Neuronal stem cell (in vitro differentiated cells): ENCODE measurements at regions not wholly inside any gene's neighbourhood (a gene's known extent, or its start where the extent isn't known, plus 50 kb on each side); places are given as distances from the start of the nearest gene placed in this dataset.

Source experiments
- DNase-seq: peaks from one replicate; pipeline ENCODE4 v3.0.0-alpha.2; 2013; ENCODE audit warnings: low spot score
- H2AFZ ChIP-seq: one replicate; pipeline ENCODE4 v1.6.1; 2013; ENCODE audit warnings: mild to moderate bottlenecking, low read length, inconsistent platforms
- H2AK5ac ChIP-seq: 2 replicates; pipeline ENCODE4 v1.6.1; 2013; ENCODE audit warnings: low read depth, mild to moderate bottlenecking, inconsistent platforms, low read length, moderate library complexity, mixed read lengths
- H2BK120ac ChIP-seq: 2 replicates; pipeline ENCODE4 v1.6.1; 2013; ENCODE audit warnings: low read depth, mild to moderate bottlenecking, inconsistent platforms, low read length, moderate library complexity, mixed read lengths
- H2BK12ac ChIP-seq: one replicate; pipeline ENCODE4 v1.6.1; 2013; ENCODE audit warnings: low read length, inconsistent platforms
- H2BK15ac ChIP-seq: 2 replicates; pipeline ENCODE4 v1.6.1; 2013; ENCODE audit warnings: mild to moderate bottlenecking, low read length, inconsistent platforms, mixed read lengths
- H2BK5ac ChIP-seq: one replicate; pipeline ENCODE4 v1.6.1; 2013; ENCODE audit warnings: inconsistent platforms, mild to moderate bottlenecking, low read length, moderate library complexity
- H3K14ac ChIP-seq: one replicate; pipeline ENCODE4 v1.6.1; 2013; ENCODE audit warnings: low read length, inconsistent platforms
- H3K18ac ChIP-seq: 2 replicates; pipeline ENCODE4 v1.6.1; 2013; ENCODE audit warnings: low read length, inconsistent platforms
- H3K23ac ChIP-seq: 2 replicates; pipeline ENCODE4 v1.6.1; 2013; ENCODE audit warnings: low read depth, mild to moderate bottlenecking, mixed read lengths, low read length, inconsistent platforms; ENCODE audit not compliant: poor library complexity
- H3K27ac ChIP-seq: replicated peaks from 3 replicates; pipeline ENCODE4 v1.5.1; 2013; ENCODE audit warnings: low read length, inconsistent platforms
- H3K27me3 ChIP-seq, 3 experiments: 2 replicates each; pipeline ENCODE4 v1.6.1; 2013; ENCODE audit warnings: low read length in 3 of 3, mild to moderate bottlenecking in 2 of 3, inconsistent platforms in 1 of 3, low read depth in 1 of 3, mixed read lengths in 1 of 3, moderate library complexity in 1 of 3; ENCODE audit not compliant: control insufficient read depth in 3 of 3, insufficient read depth in 3 of 3
- H3K36me3 ChIP-seq, 2 donors: replicated peaks in 1 of 2; 2 replicates each; pipeline ENCODE4 v1.6.1; 2013; ENCODE audit warnings: low read length in 2 of 2; ENCODE audit not compliant: control insufficient read depth in 2 of 2, insufficient read depth in 2 of 2
- H3K4ac ChIP-seq: 2 replicates; pipeline ENCODE4 v1.6.1; 2013; ENCODE audit warnings: inconsistent platforms, mild to moderate bottlenecking, low read length, moderate library complexity
- H3K4me1 ChIP-seq, 2 donors: 1 replicate in 1 of 2; 2 replicates in 1 of 2; pipeline ENCODE4 v1.6.1; 2013; ENCODE audit warnings: low read length in 2 of 2, low read depth in 1 of 2; ENCODE audit not compliant: control insufficient read depth in 2 of 2, insufficient read depth in 1 of 2
- H3K4me2 ChIP-seq: one replicate; pipeline ENCODE4 v1.6.1; 2013; ENCODE audit warnings: mild to moderate bottlenecking, low read length, inconsistent platforms; ENCODE audit not compliant: insufficient read depth, poor library complexity, severe bottlenecking
- H3K4me3 ChIP-seq, 2 donors: 2 replicates each; pipeline ENCODE4 v1.5.1; 2013; ENCODE audit warnings: low read length in 2 of 2, mild to moderate bottlenecking in 2 of 2, inconsistent platforms in 1 of 2, moderate library complexity in 1 of 2
- H3K79me1 ChIP-seq: one replicate; pipeline ENCODE4 v1.6.1; 2013; ENCODE audit warnings: low read depth, mild to moderate bottlenecking, inconsistent platforms, low read length, moderate library complexity
- H3K9ac ChIP-seq: one replicate; pipeline ENCODE4 v1.6.1; 2013; ENCODE audit warnings: mild to moderate bottlenecking, low read depth, low read length, inconsistent platforms; ENCODE audit not compliant: poor library complexity
- H3K9me3 ChIP-seq, 2 donors: replicated peaks in 1 of 2; 2 replicates each; pipeline versions ENCODE3 to v1.6.1; 2013; ENCODE audit warnings: low read length in 2 of 2, mild to moderate bottlenecking in 2 of 2, inconsistent platforms in 1 of 2, low read depth in 1 of 2, mixed read lengths in 1 of 2, moderate library complexity in 1 of 2; ENCODE audit not compliant: control insufficient read depth in 2 of 2, insufficient read depth in 1 of 2
- H4K8ac ChIP-seq: one replicate; pipeline ENCODE4 v1.6.1; 2013; ENCODE audit warnings: low read depth, mild to moderate bottlenecking, inconsistent platforms, low read length, moderate library complexity
- H4K91ac ChIP-seq: one replicate; pipeline ENCODE4 v1.6.1; 2013; ENCODE audit warnings: low read length, low read depth, mild to moderate bottlenecking, inconsistent platforms; ENCODE audit not compliant: poor library complexity
- whole genome bisulfite sequencing, 2 donors: extraction: QIAGEN DNeasy Blood & Tissue Kit; methylation state at CpG; one replicate each; pipeline ENCODE4 v1.1.7; 2013; ENCODE audit warnings: missing lambda C conversion rate in 2 of 2, mixed read lengths in 1 of 2; ENCODE audit not compliant: insufficient read length in 2 of 2, insufficient replicate concordance in 1 of 2; ENCODE audit errors: extremely low coverage in 2 of 2; 5-methylcytosine and 5-hydroxymethylcytosine counted together

GRCh38 chr16:6524501-6524900 is 808.1 kb upstream of the RBFOX1 start:
- Histone ChIP-seq H3K23ac (no peak overlapping the region), H4K8ac (no peak overlapping the region), H3K14ac (no peak overlapping the region), H3K4me1 (no peaks in the 10 kb centered on the region), H3K79me1 (no peaks in the 10 kb centered on the region), H3K4me3 (no peak overlapping the region), H2AK5ac (no peak overlapping the region), H2BK15ac (no peak overlapping the region), H3K4ac (no peak overlapping the region), H3K9me3 (no peaks in the 10 kb centered on the region), H2AFZ (no peak overlapping the region), H3K4me2 (no peak overlapping the region), H3K18ac (no peak overlapping the region), H3K27me3 (no peaks in the 10 kb centered on the region), H3K36me3 (no peaks in the 10 kb centered on the region), H2BK120ac (no peak overlapping the region), H2BK5ac (no peak overlapping the region), H2BK12ac (no peak overlapping the region), H3K9ac (no peak overlapping the region), H3K27ac (no peak overlapping the region), H4K91ac (no peak overlapping the region)
- DNase-seq = no peak
- no CpG with 5 or more reads among the region's 1 CpG for WGBS, 2 donors

- Histone ChIP-seq H4K8ac (no peak overlapping the region), H3K79me1 (no peaks in the 10 kb centered on the region), H2BK12ac (no peak overlapping the region), H3K27ac (no peak overlapping the region), H2BK15ac (no peak overlapping the region), H2BK120ac (no peak overlapping the region), H2AFZ (no peak overlapping the region), H3K9ac (no peak overlapping the region), H2AK5ac (no peak overlapping the region), H3K9me3 (peaks cover 0 to 2% of the 10 kb centered on the region in 2 donors), H3K14ac (no peak overlapping the region), H3K4me2 (no peak overlapping the region), H4K91ac (no peak overlapping the region), H3K4me1 (no peaks in the 10 kb centered on the region), H3K27me3 (no peaks in the 10 kb centered on the region), H3K4ac (no peak overlapping the region), H3K18ac (no peak overlapping the region), H2BK5ac (no peak overlapping the region), H3K36me3 (no peaks in the 10 kb centered on the region), H3K4me3 (no peak overlapping the region), H3K23ac (no peak overlapping the region)
- no CpG with 5 or more reads among the region's 9 CpGs for WGBS, 2 donors
- DNase-seq = no peak
Measured at GRCh38 chr16:6517020-6517720, 815.5 kb upstream of the RBFOX1 start.

GRCh38 chr16:6512512-6512911 is 820.1 kb upstream of the RBFOX1 start:
- Histone ChIP-seq H2AFZ (no peak overlapping the region), H2BK5ac (no peak overlapping the region), H3K14ac (no peak overlapping the region), H3K23ac (no peak overlapping the region), H2BK12ac (no peak overlapping the region), H3K9me3 (peaks cover 0 to 2% of the 10 kb centered on the region in 2 donors), H3K4ac (no peak overlapping the region), H3K4me1 (no peaks in the 10 kb centered on the region), H3K9ac (no peak overlapping the region), H3K4me2 (no peak overlapping the region), H3K4me3 (no peak overlapping the region), H3K18ac (no peak overlapping the region), H2AK5ac (no peak overlapping the region), H4K8ac (no peak overlapping the region), H3K79me1 (no peaks in the 10 kb centered on the region), H4K91ac (no peak overlapping the region), H3K27ac (no peak overlapping the region), H3K27me3 (no peaks in the 10 kb centered on the region), H2BK120ac (no peak overlapping the region), H2BK15ac (no peak overlapping the region), H3K36me3 (no peaks in the 10 kb centered on the region)
- no CpG with 5 or more reads among the region's 2 CpGs for WGBS, 2 donors
- DNase-seq = no peak

- Histone ChIP-seq H3K14ac (no peak overlapping the region), H3K4me3 (no peak overlapping the region), H3K4me1 (no peaks in the 10 kb centered on the region), H3K4me2 (no peak overlapping the region), H2BK120ac (no peak overlapping the region), H4K8ac (no peak overlapping the region), H3K79me1 (no peaks in the 10 kb centered on the region), H2BK5ac (no peak overlapping the region), H2BK12ac (no peak overlapping the region), H2AK5ac (no peak overlapping the region), H3K23ac (no peak overlapping the region), H3K9ac (no peak overlapping the region), H3K27ac (no peak overlapping the region), H3K36me3 (no peaks in the 10 kb centered on the region), H2AFZ (no peak overlapping the region), H3K27me3 (no peaks in the 10 kb centered on the region), H3K18ac (no peak overlapping the region), H2BK15ac (no peak overlapping the region), H4K91ac (no peak overlapping the region), H3K4ac (no peak overlapping the region), H3K9me3 (peaks cover 0 to 2% of the 10 kb centered on the region in 2 donors)
- DNase-seq = no peak
- WGBS, 2 donors = no CpG with 5 or more reads among the region's 7 CpGs
Measured at GRCh38 chr16:6510261-6510660, 822.4 kb upstream of the RBFOX1 start.
